Neural crest cell (in vitro differentiated cells): ENCODE measurements at regions not wholly inside any gene's neighbourhood (a gene's known extent, or its start where the extent isn't known, plus 50 kb on each side); places are given as distances from the start of the nearest gene placed in this dataset.

Experiments
- DNase-seq: peaks from one replicate; pipeline ENCODE4 v3.0.0; 2021; ENCODE audit warnings: low read depth, mixed read lengths, low spot score
- H3K27ac Mint-ChIP-seq: one replicate; pipeline ENCODE4 v1.8.0; 2021; ENCODE audit warnings: mild to moderate bottlenecking, mixed read lengths; ENCODE audit not compliant: unreplicated experiment
- H3K27me3 Mint-ChIP-seq: 2 replicates; pipeline ENCODE4 v1.8.0; 2021; ENCODE audit warnings: low read depth, mild to moderate bottlenecking, mixed read lengths
- H3K36me3 Mint-ChIP-seq: 2 replicates; pipeline ENCODE4 v1.8.0; 2021; ENCODE audit warnings: low read depth, mild to moderate bottlenecking, mixed read lengths
- H3K4me1 Mint-ChIP-seq: 2 replicates; pipeline ENCODE4 v1.8.0; 2021; ENCODE audit warnings: mixed read lengths
- H3K4me3 Mint-ChIP-seq: one replicate; pipeline ENCODE4 v1.8.0; 2021; ENCODE audit warnings: mild to moderate bottlenecking, mixed read lengths
- H3K9me3 Mint-ChIP-seq: 2 replicates; pipeline ENCODE4 v1.8.0; 2021; ENCODE audit warnings: mixed read lengths
- TF ChIP-seq, protein P1 (sequence below): fragments of 200-600 bp; sonication (generic); conservative IDR thresholded peaks from 2 replicates; pipeline ENCODE4 v1.5.0; 2021; ENCODE audit warnings: antibody characterized with exemption, mild to moderate bottlenecking

DNA sequence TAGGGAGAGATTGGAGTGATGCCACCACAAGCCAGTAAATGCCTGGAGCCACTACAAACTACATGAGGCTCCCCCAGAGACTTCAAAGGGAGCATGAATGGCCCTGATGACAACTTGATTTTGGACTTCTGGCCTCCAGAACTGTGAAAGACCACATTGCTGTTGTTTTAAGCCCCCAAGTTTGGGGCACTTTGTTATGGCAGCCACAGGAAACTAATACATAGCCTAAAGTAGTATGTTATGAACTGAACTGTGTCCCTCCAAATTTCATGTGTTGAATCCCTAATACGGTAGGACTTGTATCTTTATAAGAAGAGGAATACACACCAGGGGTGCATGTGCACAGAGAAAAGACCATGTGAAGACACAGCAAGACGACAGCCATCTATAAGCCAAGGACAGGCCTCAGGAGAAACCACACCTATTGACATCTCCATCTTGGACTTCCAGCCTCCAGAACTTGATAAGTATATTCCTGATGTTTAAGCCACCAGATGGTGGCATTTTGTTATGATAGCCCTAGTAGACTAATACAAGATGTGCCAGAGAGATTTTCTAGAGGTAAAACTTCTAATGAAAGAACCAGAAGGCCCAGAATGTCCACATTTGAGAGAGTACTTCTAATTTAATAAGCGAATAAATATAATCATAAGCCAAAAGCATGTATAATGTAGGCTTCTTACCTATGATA is 127.1 kb upstream of the BMP4 start:
- Mint-ChIP-seq H3K4me1 (no peaks in the 10 kb centered on the region), H3K27me3 (peaks cover 2% of the 10 kb centered on the region), H3K4me3 (no peak overlapping the region), H3K36me3 (no peaks in the 10 kb centered on the region), H3K27ac (peak overlapping the region; percentile 35), H3K9me3 (no peaks in the 10 kb centered on the region)
- TF ChIP-seq, protein P1, sequence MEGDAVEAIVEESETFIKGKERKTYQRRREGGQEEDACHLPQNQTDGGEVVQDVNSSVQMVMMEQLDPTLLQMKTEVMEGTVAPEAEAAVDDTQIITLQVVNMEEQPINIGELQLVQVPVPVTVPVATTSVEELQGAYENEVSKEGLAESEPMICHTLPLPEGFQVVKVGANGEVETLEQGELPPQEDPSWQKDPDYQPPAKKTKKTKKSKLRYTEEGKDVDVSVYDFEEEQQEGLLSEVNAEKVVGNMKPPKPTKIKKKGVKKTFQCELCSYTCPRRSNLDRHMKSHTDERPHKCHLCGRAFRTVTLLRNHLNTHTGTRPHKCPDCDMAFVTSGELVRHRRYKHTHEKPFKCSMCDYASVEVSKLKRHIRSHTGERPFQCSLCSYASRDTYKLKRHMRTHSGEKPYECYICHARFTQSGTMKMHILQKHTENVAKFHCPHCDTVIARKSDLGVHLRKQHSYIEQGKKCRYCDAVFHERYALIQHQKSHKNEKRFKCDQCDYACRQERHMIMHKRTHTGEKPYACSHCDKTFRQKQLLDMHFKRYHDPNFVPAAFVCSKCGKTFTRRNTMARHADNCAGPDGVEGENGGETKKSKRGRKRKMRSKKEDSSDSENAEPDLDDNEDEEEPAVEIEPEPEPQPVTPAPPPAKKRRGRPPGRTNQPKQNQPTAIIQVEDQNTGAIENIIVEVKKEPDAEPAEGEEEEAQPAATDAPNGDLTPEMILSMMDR = no peak
- no peak for DNase-seq

- TF ChIP-seq, protein P1 = no peak
- Mint-ChIP-seq H3K9me3 (peaks cover 3% of the 10 kb centered on the region), H3K27me3 (peaks cover 2% of the 10 kb centered on the region), H3K4me1 (no peaks in the 10 kb centered on the region), H3K36me3 (no peaks in the 10 kb centered on the region), H3K4me3 (no peak overlapping the region), H3K27ac (no peak overlapping the region)
- DNase-seq = no peak
These were observed 128.7 kb upstream of the BMP4 start for GRCh38 chr14:54085232-54085761.

DNA sequence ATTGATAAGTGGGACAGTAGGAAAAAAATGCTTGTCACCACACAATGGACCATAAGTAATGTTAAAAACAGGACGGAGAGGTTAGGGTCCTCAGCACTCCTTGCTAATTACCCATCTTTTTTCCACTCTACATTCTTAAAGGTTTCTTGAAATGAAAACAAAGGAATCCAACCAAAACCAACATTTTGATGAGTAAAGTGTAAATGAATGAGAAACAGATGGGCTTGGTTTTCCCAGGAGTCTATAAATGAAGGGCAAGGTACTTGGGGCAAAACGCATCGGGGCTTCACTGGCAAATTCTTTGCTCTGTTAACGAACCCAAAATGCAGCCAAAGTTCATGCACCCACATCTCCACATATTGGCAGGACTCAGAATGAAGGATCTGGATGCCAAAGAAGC is 129.2 kb upstream of the BMP4 start:
- TF ChIP-seq, protein P1 = no peak
- Mint-ChIP-seq H3K36me3 (no peaks in the 10 kb centered on the region), H3K27ac (no peak overlapping the region), H3K4me1 (no peaks in the 10 kb centered on the region), H3K27me3 (peaks cover 2% of the 10 kb centered on the region), H3K4me3 (no peak overlapping the region), H3K9me3 (peaks cover 3% of the 10 kb centered on the region)
- DNase-seq = no peak

GRCh38 chr14:54086767-54087166 is 130.1 kb upstream of the BMP4 start:
- Mint-ChIP-seq H3K27me3 (peaks cover 2% of the 10 kb centered on the region), H3K9me3 (peaks cover 3% of the 10 kb centered on the region), H3K4me1 (no peaks in the 10 kb centered on the region), H3K36me3 (no peaks in the 10 kb centered on the region), H3K4me3 (no peak overlapping the region), H3K27ac (no peak overlapping the region)
- DNase-seq = no peak
- TF ChIP-seq, protein P1 = no peak

DNA sequence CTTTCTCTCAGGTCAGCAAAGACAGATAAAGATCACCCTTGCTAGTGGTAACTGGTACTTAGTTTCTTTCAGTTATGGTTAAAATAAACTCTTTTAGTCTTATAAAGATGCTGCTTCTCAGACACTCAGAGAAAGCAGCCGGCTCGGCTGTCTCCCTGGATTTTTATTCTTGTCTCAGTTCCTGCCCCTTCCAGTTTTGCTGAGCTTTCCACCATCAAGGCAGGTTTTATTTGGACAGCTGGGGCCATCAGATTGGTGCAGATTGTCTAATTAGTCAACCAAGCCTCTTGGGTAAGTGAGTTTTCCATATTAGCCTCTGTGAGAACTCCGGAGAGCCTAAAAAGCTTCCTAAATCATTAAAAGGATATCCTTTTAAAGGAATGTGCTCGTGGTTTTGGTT is 130.8 kb upstream of the BMP4 start:
- DNase-seq = no peak
- H3K27ac Mint-ChIP-seq = no peak overlapping the region
- H3K27me3 Mint-ChIP-seq = peaks cover 2% of the 10 kb centered on the region
- no peak overlapping the region for H3K4me3 Mint-ChIP-seq
- no peaks in the 10 kb centered on the region for H3K4me1 Mint-ChIP-seq
- peaks cover 3% of the 10 kb centered on the region for H3K9me3 Mint-ChIP-seq
- TF ChIP-seq, protein P1 = no peak
- H3K36me3 Mint-ChIP-seq = no peaks in the 10 kb centered on the region
